Coronary artery (tissue), 2 donors: ENCODE measurements at regions not wholly inside any gene's neighbourhood (a gene's known extent, or its start where the extent isn't known, plus 50 kb on each side); places are given as distances from the start of the nearest gene placed in this dataset.
"Not testable (repeated sequence)": the region's sequence is repeated elsewhere in the genome, so short reads cannot be mapped to it uniquely, and the experiment has no call there.

ENCODE experiments used
- DNase-seq: peaks from one replicate; pipeline ENCODE4 v3.0.0-alpha.2; 2017; ENCODE audit warnings: low spot score
- H3K27ac ChIP-seq, 2 donors: fragments of 200-600 bp; sonication (generic); one replicate each; pipeline ENCODE4 v1.5.1; 2016 to 2019
- H3K4me3 ChIP-seq: fragments of 200-600 bp; sonication (generic); 2 replicates; pipeline ENCODE4 v1.5.1; 2016; ENCODE audit warnings: mild to moderate bottlenecking, moderate library complexity
- TF ChIP-seq, protein P1 (sequence below): fragments of 200-600 bp; sonication (generic); IDR thresholded peaks from one replicate; pipeline ENCODE4 v1.5.1; 2019; ENCODE audit warnings: antibody characterized with exemption

GRCh38 chrX:65846974-65847373, 179.5 kb downstream of the MSN start:
- Histone ChIP-seq H3K4me3 (no peak overlapping the region), H3K27ac (no peak overlapping the region)
- DNase-seq, result no peak
- TF ChIP-seq, protein P1, sequence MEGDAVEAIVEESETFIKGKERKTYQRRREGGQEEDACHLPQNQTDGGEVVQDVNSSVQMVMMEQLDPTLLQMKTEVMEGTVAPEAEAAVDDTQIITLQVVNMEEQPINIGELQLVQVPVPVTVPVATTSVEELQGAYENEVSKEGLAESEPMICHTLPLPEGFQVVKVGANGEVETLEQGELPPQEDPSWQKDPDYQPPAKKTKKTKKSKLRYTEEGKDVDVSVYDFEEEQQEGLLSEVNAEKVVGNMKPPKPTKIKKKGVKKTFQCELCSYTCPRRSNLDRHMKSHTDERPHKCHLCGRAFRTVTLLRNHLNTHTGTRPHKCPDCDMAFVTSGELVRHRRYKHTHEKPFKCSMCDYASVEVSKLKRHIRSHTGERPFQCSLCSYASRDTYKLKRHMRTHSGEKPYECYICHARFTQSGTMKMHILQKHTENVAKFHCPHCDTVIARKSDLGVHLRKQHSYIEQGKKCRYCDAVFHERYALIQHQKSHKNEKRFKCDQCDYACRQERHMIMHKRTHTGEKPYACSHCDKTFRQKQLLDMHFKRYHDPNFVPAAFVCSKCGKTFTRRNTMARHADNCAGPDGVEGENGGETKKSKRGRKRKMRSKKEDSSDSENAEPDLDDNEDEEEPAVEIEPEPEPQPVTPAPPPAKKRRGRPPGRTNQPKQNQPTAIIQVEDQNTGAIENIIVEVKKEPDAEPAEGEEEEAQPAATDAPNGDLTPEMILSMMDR, result no peak

GRCh38 chrX:65841263-65841662, 173.8 kb downstream of the MSN start:
- H3K27ac ChIP-seq, result no peak overlapping the region
- TF ChIP-seq, protein P1, result no peak
- no peak overlapping the region for H3K4me3 ChIP-seq
- no peak for DNase-seq

DNA sequence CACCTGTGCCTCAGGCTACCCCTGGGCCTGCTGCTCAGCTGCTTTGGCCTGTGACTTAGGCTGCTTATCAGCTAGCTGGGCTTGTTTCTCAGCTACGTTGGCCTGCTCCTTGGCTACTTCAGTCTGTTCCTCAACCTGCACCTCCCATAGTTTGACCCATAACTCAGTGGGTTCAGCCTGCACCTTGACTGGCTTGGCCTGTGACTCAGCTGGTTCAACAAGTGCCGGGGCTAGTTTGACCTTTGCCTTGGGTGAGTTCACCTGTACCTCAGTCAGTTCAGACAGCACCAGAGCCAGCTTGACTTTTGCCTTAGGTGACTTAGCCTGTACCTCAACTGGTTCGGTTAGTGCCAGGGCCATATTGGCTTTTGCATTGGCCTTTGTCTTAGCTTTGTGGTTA, 171.2 kb downstream of the MSN start:
- TF ChIP-seq, protein P1, result no peak
- Histone ChIP-seq H3K4me3 (no peak overlapping the region), H3K27ac (no peak overlapping the region)
- DNase-seq, result no peak

GRCh38 chrX:65837875-65838549, 170.6 kb downstream of the MSN start:
- TF ChIP-seq, protein P1, result no peak
- no peak for DNase-seq
- no peak overlapping the region for H3K27ac ChIP-seq
- no peak overlapping the region for H3K4me3 ChIP-seq

- TF ChIP-seq, protein P1, result no peak
- no peak overlapping the region for H3K4me3 ChIP-seq
- no peak for DNase-seq
- H3K27ac ChIP-seq, result no peak overlapping the region
Measured at GRCh38 chrX:65831268-65831667, 163.8 kb downstream of the MSN start.

- no peak overlapping the region for H3K27ac ChIP-seq
- H3K4me3 ChIP-seq, result no peak overlapping the region
- TF ChIP-seq, protein P1, result no peak
- no peak for DNase-seq
Measured at GRCh38 chrX:65828599-65828998, 161.1 kb downstream of the MSN start.

- H3K4me3 ChIP-seq, H3K27ac ChIP-seq, DNase-seq: not testable (repeated sequence)
Measured at GRCh38 chrX:65825226-65825625, 157.8 kb downstream of the MSN start.
